LNCAP (cell line): ENCODE measurements at regions not wholly inside any gene's neighbourhood (a gene's known extent, or its start where the extent isn't known, plus 50 kb on each side); places are given as distances from the start of the nearest gene placed in this dataset.

ENCODE experiments used
- CTCF ChIP-seq: fragments of 450-650 bp; IDR thresholded peaks from 2 replicates; pipeline ENCODE4 v1.5.1; 2017; ENCODE audit warnings: mild to moderate bottlenecking

GRCh38 chr6:96420294-96420693, 101.3 kb upstream of the UFL1 start:
- TF ChIP-seq CTCF = no peak

DNA sequence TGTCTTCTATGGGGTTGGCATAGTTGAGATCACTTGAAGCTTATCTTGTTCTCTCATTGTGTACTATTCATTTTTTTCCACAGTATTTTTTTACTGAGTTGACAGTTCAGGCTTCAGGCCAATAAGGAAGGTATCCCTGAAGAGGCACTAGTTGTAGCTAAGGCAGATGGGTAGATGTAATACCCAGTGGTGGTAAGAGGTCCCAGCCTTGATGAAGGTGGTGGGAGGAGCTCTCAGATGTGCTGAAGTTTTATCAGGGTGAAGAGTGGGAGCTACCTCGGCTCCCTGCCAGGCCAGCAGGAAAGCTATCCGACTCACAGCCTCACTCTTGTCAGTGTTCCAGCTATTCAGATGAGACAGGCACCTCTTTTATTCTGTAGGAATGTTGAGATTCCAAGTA, 87.7 kb upstream of the UFL1 start:
- no peak for TF ChIP-seq CTCF

- no peak for TF ChIP-seq CTCF
Measured at GRCh38 chr6:96436398-96436797, 85.2 kb upstream of the UFL1 start.

DNA sequence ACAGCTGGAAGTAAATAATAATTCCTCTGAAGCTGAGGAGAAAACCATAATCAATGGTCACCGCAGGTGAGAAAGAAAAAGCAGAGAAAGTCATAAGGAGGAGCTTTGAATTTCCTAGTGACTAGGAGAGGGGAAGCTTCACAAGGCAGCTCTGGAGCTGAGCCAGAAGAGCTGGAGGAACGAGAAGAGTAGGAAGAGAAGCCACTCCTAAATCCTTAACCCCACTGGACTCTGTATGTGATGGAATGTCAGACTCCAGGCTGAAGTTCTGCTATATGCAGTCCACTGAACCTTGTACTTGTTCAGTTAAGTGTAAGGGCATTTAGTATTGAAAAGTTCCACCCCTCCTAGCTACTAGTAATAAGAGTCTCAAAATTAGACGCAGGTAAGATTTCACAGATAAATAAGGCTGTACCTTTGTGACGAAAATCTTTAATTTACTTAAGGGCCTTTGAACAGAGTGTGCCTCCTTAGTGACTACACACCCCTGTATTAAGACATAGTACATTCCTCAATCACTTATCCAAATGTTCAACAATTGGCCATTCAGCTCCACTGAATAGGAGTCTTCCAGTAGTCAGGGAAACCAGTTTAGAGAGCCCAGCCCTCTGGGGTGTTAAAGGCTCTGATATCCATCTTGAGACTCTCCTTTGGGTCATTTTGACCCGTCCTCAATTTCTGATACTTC, 71.4 kb upstream of the UFL1 start:
- no peak for TF ChIP-seq CTCF

- no peak for TF ChIP-seq CTCF
Measured at GRCh38 chr6:96450770-96451130, 70.9 kb upstream of the UFL1 start.

DNA sequence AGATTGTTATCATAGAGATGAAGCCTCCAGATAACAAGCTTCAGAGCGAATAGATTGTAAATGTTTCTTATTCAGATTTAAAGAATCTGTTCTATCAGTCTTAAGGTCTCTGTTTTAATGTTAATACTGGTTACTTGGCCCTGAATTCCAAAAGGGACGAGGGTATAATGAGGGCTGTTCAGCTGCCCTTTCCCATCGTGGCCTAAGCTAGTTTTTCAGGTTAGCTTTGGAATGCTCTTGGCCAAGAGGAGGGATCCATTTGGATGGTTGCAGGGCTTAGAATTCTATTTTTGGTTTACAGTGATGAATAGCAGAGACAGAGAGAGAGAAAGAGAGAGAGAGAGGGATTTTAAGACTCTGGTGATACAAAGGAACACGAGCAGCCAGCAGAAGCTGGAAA, 62.8 kb upstream of the UFL1 start:
- TF ChIP-seq CTCF = no peak

GRCh38 chr6:96460052-96460700, 61.4 kb upstream of the UFL1 start:
- no peak for TF ChIP-seq CTCF
